SK-N-DZ (cell line): ENCODE measurements at regions not wholly inside any gene's neighbourhood (a gene's known extent, or its start where the extent isn't known, plus 50 kb on each side); places are given as distances from the start of the nearest gene placed in this dataset.
A peak's percentile ranks its signal among the peaks of the same experiment; 100 is the strongest.

Source experiments
- DNase-seq: peaks from one replicate; pipeline ENCODE4 v3.0.0-alpha.2; 2015; ENCODE audit warnings: low spot score

DNA sequence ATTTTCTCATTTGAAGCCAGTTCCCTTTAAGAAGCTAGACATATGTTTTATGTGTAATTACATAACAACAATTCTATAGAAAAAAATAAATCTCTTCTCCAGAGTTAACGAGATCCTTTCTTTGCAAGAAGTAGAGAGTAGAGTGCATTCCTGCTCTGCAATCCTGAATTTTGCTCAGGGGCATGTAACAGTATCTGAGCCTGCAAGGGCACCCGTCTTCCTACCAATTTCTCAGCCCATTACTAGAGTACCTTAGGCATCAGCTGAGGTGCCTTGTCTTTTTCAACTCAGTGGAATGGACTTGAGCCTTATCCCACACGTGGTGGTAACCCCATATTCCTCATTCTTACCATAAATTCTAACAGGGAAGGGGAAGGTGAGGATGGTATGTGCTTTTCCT is 205.9 kb downstream of the IKZF2 start:
- DNase-seq: no peak

DNA sequence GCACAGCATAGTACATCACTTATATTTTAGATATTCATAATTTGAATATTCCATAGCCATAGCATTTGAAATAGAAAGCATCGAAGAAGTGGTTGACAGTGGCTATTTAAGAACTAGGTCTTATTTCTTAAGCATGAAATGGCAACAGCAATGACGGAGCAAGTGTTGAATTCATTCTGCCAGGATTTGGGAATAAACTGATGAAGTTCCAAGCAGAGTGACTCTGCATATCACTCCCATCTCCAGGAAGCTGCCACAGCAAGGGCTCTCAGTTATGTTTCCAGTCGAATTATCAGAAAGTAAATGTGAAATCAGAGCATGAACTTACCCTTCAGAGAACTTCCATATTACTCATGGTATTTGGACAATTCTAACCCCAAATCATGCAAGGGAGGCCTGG is 208.1 kb downstream of the IKZF2 start:
- DNase-seq: no peak

DNA sequence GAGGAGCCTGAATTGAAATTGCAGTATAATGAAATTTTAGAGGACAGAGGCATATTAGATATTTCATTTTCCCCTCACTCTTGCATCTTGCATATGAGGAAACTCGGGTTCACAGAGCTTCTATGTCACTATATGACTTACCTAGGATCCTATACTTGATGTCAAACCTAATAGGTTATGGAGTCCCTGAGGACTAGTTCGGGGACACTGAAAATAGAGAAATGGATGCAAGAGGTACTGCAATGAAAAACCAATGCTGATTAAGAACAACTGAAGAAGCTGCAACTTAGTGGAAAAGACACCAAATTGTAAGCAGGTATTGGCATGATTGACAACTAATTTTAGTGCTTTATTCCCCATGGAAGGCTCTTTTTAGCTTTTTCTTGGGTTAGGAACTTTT is 210.1 kb downstream of the IKZF2 start:
- DNase-seq: no peak

DNA sequence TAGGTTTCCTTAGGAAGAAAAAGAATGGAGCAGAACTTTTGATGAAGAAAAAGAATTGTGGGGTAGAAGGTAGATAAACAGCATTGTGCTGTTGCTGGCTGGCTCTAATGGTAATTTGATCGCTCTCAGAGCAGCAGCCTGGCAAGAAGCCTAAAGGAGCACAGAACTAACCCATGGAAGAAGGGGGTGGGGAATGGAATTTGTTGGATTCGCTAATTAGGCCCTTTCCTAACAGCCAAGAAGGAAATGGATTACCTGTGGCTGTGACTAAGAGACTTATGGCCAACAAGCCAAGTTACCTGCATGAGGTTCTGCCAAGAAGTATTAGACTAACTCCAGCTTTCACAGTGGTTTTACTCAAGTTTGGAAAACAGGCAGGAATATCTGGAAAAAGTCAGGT is 210.6 kb downstream of the IKZF2 start:
- DNase-seq: no peak

DNA sequence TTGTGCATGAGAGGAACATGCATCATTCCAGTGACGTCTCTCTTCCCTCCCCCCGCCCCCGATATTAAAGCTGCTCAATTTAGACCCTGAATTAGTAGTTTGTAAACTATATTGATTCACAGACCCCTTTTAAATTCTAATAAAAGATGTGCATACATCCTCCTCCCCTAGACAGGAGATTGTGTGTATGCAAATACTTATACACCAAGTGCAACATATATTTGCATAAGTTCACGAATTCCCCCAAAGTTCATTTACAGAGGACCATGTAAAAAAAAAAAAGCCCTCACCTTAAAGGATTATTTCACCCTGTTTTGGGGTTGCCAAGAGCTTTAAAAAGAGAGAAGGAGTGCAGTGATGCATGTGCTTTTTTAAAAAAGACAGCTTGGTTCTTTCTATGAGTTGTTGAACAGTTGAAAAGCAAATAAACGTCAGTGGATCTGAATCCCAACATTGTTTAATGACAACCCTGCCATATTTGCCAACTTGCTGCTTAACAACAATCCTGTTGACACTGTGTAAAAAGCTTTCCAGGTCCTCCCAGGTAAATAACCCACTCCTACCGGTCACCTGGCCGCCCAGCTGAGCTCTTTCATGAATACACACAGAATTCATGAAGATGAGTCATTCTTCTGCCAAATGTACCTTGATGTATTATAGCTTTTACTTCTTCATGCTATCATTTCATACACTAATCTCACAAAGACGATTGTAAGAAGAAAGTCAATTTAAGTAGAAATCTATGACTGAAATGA is 211.5 kb downstream of the IKZF2 start:
- DNase-seq: no peak

DNA sequence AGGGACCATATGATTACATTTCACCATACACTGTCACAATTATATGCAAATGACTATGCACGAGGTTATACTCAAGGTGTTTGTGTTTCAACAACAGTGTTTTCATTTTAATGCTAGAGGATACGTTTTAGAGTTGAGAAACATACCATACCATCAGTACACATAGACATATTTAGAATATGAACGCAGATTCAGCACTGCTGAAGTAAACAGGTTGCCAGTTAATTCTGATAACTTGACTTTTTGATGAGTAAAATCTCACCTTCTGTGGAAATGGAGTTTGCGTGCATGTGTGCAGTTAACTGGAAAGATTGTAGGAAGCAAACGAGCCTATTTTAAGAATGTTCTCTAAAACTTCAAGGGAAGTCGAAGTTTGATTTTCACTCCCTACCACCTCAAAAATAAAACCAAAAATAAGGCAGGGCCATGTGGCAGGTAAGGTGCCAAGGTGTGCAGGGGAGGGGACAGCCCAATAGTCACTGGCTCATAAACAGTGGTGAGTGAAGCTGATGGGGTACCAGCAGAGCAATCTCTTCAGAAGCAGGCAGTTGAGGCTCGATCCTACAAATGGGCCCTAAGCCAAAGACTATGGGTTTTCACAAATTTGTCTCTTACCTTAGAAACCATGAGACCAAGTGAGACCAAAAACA is 213.1 kb downstream of the IKZF2 start:
- no peak for DNase-seq

DNA sequence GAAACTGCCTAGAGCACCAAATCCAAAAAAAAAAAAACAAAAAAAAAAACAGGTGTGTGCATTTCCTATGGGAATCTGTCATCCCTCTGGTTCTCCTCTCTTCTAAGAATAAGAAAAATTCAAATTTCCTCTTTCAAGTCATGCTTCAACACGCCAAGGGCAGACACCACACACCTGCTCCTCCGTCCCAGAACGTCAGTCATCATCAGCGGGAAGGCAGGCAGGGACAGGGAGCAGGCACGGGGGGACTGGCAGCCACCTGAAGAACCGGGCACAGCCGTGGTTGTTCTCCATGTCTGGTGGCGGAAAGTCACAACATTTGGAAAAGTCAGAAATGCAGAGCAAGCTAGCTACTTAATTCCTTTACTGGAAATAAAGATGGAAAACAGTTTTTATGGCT is 214.8 kb downstream of the IKZF2 start:
- DNase-seq: no peak

DNA sequence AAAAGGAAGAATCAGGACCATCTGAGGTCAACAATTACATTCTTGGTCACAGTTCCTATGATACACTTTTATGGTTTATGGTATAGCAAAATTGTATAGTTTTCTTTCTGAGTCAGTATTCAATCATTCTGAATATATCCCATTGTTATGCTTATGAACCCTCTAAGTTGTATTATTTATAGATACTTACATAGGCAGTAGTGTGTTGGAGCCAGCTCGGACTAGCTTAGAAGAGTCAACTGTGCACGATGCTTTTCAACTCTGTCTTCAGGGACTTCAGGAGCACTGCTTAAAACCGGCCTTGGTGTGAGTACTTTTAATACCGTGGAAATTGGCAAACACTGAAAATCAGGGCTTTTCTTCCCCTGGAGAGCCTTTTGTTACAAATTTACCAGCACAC is 215.7 kb downstream of the IKZF2 start:
- DNase-seq: no peak

DNA sequence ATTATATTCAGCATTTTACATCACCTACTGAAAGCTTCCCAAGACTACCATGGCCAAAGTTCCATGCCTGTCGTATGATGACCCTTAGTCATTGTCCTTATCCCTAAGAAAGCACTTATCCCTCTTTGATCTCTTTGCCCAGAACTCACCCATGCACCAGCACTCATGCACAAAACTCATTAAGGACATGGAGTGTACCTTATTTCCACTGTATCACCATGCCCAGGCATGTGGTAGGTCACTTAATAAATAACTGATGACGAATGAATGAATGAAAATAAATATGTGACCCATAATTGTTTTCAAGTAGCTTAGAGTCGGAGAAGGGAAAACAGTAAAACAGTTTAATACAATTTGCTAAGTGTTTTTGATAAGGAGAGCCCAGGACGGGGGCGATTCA is 220.1 kb downstream of the IKZF2 start:
- DNase-seq: no peak

DNA sequence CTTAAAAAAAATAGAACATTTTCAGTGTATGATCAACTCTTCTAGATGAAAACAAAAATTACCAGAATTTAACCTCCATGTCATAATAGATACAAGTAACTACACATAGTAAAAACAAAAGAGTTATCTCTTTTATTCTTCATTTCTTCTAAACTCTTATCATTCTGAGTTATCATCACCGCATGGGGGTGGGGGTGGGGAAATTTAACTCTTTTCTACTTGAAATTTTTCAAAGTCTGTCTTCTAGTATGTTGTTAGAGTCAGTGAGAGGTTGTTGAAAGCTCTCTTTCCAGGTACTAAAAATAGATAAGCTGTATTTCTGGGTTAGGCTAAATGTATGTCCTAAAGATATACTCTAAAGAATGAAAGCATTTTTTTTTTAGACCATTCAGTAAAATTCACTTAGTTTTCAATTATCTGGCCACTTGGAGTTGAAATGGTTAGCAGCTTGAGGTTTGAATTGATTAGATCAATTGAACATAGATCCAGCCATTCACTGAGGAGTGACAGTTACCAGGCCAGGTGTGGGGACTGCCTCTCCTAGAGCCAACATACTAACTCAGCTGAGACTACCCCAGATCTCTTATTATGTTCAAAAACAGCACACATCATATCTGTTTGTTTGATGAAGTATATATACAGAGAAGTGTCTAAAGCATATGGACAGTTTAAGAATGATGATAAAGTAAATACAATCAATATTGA is 220.7 kb downstream of the IKZF2 start:
- DNase-seq: peak; percentile 28

DNA sequence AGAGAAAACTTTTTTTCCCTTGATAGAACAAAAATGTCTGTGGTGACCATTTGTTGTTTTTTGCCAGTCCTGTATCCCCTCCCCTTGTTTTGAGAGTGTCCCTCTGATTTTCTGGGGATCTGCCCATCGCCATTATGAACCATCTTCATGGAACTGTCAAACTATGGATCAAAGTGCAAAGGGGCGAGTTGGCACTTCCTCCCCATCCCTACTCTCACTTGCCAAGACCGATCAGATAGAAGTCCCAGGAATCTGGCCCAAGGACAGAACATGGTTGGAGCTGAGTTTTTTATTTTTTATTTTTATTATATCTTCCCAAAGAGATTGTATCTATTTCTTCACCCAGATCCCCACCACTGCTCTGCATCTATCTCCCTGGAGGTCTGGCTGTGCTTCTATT is 221.4 kb downstream of the IKZF2 start:
- no peak for DNase-seq

DNA sequence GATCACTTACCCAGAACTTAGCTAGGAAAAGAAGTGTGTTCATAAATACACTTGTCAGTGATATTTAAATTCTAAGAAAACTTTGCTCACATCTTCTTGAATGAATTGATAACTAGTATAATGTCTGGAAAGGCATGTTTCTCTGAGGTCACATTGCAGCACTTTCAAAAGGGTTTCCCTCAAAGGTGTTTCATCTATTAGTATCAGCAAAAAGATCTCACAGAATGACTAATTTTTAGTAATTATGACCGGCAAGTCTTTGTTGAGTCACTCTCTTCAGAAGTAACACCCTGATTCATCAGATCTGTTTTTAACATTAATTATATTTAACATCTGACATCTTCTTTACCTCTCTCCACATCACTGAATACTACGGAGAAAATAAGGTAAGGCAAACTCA is 222.3 kb downstream of the IKZF2 start:
- no peak for DNase-seq

DNA sequence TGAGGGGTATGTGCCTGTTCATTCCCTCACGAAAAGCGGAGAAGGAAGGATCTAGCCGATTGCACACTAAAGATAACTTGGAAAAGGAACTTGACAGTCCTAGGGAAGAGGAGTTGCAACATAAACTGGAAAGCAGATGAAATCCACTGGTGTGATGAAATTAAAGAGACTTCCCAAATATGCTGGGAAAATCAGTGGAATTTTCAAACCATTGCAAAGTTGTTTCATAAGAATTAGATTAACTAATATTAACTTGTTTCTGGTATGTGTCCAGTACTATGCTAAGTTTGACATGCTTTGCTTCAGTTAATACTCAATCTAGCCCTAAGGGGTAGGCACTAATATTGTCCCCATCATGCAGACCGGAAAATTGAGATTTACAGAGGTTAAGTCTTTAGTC is 222.7 kb downstream of the IKZF2 start:
- DNase-seq: no peak

DNA sequence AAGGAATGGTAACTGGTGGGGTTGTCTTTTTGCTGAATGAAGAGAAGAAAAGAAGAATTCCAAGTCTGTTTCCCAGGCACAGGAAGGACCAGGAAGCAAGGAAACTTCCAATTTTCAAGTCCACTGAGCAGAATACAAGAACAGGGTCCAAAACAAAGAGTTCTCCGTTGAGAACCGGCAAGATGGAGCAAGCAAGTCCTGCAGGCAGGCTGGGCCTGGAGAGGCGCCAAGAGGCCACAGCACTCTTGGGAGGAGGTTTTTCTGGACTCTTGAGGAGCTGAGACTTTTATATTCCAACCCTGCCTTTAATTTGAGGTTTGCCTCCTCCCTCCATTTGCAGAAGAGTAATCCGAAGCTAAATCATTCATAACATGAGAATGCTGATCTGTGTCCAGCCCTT is 224.5 kb downstream of the IKZF2 start:
- no peak for DNase-seq

DNA sequence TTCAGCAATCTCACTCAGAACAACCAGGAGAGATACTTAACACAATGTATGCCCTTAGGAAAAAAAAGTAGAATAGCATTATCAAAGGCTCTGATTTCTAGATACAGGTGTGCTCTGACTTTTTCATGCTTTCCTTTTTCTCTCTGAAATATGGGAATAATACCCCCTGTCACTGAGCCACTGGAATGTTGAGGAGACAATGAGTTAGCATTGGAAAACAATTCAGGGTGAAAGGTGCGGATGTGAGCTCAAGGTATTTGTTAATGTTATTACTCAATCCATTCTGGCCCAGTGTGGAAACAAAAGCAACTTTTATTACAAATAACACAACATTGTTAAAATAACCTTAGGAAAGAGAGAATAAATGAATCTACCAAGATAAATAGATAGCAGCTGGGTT is 228.0 kb downstream of the IKZF2 start:
- no peak for DNase-seq

DNA sequence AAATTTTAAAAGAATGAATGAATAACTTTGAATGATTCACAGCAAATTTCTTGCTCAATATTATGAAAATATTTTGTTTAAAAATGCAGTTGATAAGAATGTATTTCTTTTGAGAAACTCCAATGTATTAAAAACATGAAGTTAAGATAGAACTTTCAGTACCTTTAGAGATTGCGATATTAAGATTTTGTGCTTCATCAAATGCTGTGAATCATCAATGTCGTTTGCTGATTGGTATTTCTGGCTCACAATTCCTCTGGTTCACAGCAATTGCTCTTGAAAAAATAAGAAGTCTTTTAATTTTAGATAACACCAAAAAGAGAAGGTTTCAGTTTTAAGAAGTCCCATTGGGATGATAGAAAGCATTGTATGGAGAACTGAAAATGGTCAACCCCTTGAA is 228.7 kb downstream of the IKZF2 start:
- no peak for DNase-seq

DNA sequence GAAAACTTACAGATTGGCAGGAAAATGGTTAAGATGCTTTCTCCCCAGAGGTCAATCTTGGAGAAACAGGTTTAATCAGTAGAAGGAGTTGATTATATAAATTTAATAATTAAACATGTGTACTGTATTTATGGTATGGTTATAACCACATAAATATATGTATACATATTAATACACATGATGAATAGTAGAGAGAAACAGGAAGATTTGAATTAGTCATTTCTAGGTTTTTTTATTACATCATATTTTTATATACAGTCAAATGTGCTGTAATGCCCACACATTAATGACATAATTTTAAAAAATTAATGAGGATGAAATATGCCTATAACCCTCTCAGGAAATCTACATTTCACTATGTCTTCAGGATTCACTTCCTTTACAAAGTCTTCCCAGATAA is 229.7 kb downstream of the IKZF2 start:
- DNase-seq: no peak

DNA sequence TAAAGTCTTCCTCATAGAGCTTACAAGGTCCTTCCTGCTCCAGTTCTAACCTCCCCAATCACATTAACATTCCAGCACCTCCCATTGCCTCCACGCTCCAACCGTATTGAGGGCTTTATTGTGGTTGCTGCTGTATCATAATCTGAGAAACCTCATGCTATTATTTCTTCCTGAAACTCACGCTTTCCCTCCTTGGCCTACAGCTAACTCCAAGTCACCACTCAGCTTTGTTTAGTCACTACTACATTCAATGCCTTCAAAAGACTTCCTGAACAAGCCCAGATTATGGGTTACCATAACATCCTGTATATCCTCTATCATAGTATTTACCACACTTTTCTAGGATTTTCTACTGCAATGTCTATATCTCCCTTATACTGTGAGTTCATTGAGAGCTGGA is 230.4 kb downstream of the IKZF2 start:
- no peak for DNase-seq

DNA sequence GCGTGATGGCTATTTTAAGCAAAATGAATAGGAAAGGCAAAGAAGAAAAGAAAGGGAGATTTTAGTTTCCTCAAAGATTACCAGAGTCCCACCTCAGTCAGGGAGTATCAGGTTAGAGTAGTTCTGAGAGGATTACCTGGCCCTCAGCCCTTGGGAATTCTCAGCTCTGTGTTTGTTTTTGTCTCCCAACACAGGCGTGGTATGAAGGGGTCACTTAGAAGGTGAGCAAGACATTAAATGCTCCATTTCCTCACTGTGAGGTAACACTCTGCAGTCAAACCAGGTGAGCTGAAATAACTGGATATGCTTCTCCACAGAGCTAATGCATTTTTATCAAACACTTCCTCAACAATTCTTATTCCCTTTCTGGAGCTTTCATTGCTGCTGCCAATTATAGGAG is 232.2 kb downstream of the IKZF2 start:
- no peak for DNase-seq

DNA sequence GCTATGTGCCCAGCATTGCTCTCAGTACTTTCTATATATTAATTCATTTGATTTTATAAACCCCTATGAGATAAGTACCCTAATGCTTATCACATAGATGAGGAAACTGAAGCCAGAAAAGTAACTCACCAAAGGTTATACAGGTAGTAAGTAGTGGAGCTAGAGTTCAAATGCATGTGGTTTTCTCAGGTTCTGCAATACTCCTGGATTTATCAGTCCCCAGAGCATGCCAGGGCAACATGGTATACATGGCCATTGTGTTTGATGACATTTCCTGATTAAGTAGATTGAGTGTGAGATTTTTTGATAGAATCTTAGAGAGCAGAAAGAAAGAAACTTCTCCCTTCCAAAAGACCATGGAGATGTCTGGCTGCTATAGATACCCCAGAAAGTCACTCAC is 233.1 kb downstream of the IKZF2 start:
- DNase-seq: no peak

DNA sequence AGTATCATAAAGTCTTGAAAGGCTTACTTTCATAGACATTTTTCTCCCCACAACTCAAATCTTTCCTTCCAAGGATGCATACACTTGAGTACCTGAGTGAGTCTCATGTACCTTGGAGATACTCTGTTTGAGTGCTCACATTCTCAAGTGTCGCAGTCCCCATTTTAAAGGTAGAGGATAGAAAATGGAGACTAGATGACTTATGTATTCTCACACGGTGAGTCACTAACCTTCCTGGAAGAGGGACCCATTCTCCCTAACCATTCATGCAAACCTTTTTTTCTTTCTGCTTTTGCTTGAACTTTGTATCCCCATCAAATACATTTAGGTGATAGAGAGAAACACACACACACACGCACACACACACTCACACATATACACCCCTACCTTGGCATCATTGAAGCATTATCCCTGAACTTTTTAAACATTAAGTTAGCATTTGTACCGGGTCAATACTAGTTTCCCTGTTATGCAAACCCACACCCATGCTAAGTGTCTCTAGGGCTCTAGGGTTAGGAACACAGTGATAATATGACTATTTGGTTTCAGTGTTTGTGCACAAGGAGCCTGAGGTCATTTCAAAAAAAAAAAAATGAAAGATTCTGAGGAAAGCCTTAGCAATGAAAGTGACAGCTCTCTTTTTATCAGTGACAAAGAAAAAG is 236.2 kb downstream of the IKZF2 start:
- DNase-seq: no peak

DNA sequence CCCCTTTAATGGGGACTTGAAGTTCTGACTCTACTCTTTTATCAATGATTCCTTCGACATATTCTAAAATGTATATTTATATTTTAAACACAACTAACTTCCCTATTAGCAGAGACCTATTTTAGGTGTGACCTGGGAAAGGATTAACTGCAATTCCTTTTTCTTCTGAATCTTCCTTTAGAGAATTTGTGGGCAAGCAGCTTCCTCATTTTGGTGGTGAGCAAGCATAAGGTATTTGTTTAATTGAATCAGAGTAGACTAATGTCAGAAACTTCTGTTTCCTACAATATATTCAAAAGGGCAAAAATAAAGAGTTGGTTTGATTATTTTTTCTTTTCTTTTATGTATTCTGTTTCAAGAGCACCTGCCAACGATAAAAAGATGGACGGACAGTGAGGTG is 237.0 kb downstream of the IKZF2 start:
- no peak for DNase-seq
